GM19468 (cell line): ENCODE measurements at regions not wholly inside any gene's neighbourhood (a gene's known extent, or its start where the extent isn't known, plus 50 kb on each side); places are given as distances from the start of the nearest gene placed in this dataset.

Experiments
- ATAC-seq: cut with Tn5 transposase; IDR thresholded peaks from one replicate; pipeline ENCODE4 v1.9.1; 2021; ENCODE audit warnings: mild to moderate bottlenecking, moderate library complexity, moderate number of reproducible peaks; ENCODE audit not compliant: unreplicated experiment; ENCODE audit errors: extremely low read depth

- ATAC-seq, result no peak
These were observed 50.8 kb upstream of the MYLIP start for GRCh38 chr6:16078064-16078463.

DNA sequence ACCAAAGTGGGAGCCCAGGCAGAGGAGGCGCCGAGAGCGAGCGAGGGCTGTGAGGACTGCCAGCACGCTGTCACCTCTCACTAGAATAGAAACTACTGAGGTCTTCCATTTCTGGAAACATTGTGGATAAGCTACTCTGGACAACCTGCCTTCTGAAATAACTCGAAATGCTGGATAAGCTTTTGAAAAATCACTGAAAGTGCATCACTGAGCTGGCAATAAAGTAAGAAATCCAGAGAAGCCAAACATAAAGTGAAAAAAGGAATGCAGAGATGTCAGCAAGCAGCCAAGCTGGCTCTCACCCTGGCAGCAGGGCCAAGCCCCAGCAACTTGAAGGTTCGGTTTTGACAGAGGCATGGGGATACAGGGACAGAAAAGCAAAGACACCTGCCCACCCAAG is 59.2 kb upstream of the MYLIP start:
- no peak for ATAC-seq

GRCh38 chr6:16069222-16069621 is 59.7 kb upstream of the MYLIP start:
- no peak for ATAC-seq

GRCh38 chr6:16067568-16067967 is 61.3 kb upstream of the MYLIP start:
- no peak for ATAC-seq

DNA sequence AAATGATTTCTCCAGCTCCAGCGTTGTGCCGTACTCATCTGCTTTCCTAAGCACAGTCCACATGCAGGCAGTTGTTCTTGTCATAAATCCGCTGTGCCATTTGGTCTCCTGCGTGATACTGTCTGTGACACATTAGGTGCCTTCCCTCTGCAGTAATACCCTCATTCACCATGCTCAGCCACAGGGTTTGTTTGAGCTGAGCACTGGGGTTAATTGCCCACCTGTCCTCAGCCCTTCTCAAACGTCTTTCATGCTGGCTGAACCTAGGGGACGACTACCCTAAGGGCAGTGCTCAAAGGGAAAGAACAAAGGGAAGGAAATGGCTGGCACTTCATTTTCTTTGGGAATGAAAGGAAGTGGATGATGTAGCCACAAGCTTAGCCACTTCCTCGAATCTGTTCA is 64.2 kb upstream of the MYLIP start:
- no peak for ATAC-seq

DNA sequence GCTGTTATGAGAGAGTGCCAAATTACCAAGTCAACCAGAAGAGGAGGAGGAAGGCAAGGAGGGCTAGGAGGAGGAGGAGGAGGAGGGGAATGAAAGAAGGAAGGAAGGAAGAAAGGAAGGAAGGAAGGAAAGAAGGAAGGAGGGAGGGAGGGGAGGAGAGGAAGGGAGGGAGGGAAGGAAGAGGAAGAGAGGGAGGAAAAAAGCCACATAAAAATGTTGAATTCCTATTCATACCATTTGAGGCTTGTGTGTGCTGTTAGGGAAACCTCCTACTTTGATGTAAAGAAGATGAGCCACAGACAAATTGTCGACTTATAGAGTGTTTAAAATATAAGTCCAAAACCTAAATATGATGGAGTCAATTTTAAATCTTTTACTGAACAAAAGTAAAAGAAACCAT is 65.3 kb upstream of the MYLIP start:
- ATAC-seq, result no peak

GRCh38 chr6:16061818-16062217 is 67.1 kb upstream of the MYLIP start:
- no peak for ATAC-seq

- no peak for ATAC-seq
These were observed 68.8 kb upstream of the MYLIP start for GRCh38 chr6:16060039-16060438.

GRCh38 chr6:16059496-16059895 is 69.4 kb upstream of the MYLIP start:
- no peak for ATAC-seq

DNA sequence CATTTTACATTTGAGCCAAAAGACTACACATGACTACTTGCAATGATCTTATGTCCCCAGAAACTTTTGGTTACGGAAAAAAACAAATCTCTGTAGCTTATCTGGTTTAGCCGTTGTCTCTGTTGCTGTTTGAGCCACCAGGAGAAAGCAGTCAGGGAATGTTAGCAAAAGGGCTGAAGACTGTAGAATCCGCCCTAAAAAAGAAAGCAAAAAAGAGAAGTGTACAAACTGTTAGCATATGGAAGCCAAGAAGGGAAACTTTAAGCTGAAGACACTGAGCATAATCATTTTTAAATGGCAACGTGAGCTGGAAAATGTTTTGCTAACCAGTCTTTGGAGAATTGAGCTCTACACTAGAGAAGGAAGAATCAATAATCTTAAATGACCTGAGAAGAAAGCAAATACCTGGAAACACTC is 69.9 kb upstream of the MYLIP start:
- no peak for ATAC-seq

- ATAC-seq, result no peak
These were observed 70.5 kb upstream of the MYLIP start for GRCh38 chr6:16058201-16058928.

DNA sequence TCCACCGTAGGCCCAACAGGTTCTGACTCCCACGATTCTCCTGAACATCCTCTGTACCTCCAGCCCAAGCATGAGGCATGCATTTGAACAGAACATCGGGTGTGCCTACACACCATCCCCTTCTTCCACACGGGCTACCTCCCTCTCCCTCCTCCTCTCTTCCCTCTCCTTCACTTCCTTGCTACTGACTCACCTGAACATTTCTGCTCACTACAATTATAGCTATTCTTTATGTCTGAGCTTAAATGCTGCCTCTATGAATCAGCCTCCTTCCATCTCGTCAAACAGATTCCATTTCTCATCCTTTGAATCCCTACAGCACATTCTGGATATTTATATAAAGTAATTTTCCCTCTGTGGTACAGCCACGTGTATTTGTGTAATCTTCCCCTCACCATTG is 71.4 kb upstream of the MYLIP start:
- ATAC-seq, result no peak

GRCh38 chr6:16056263-16056870 is 72.5 kb upstream of the MYLIP start:
- ATAC-seq, result no peak

DNA sequence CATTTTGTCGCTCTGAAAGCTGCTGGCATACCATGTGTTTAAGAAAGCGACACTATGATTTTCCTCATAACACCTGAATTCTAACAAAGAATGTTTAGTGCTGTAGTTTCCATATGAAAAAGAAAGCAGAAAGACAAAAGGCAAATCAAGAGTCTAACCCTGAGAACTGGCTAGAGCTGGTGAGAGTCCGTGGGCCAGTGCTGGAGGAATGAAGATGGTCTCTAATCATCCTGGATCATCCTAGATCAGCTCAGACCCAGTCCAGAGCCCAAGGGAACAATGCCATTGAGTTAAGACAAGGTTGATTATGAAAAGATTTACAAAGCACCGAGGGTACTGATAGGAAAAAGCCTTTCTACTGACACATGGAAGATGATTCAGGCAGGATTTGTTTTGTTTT is 73.0 kb upstream of the MYLIP start:
- ATAC-seq, result no peak

- no peak for ATAC-seq
These were observed 79.7 kb upstream of the MYLIP start for GRCh38 chr6:16049168-16049567.

DNA sequence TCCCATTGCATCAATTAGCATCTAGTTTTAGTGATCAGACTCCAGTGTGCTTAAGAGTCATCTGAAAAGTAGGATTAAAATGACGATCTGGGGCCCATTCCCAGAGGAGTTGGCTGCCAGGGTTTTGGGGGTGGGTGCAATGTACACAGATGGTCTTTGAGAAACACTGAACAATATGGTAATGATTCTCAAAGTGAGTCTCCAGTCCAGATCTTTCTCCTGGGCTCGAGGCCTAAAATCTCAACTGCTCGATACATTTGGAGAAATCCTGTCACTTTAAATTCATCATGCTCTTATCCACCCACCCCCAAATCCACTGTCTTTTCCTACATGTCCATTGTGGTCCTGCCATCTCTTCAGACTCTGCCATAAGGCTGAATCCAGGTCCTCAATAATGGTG is 80.7 kb upstream of the MYLIP start:
- ATAC-seq, result no peak

- ATAC-seq, result no peak
These were observed 81.4 kb upstream of the MYLIP start for GRCh38 chr6:16047435-16047990.

- ATAC-seq, result no peak
These were observed 83.6 kb upstream of the MYLIP start for GRCh38 chr6:16045238-16045637.

DNA sequence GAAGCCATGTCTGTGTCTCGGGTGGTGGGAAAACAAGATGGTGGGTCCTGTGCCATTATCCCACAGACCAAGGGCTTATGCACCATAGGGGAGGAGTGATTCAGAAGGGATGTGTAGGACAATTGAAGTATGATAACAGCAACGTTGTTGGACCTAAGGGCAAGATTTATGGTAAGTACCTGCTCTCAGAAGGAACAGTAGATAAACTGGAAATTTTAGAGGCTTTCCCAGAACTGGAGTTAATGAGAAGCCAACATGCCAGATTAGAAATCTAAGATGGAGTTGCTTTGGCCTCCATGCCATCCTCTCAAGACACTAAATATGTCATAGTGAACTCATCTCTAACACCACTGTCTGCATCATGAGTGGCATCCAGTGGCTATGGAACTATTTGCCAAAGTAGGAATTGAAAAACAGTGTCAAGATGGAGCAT is 84.7 kb upstream of the MYLIP start:
- no peak for ATAC-seq

GRCh38 chr6:16043171-16044135 is 85.4 kb upstream of the MYLIP start:
- no peak for ATAC-seq

GRCh38 chr6:16042751-16043150 is 86.1 kb upstream of the MYLIP start:
- no peak for ATAC-seq
